K562 (cell line): ENCODE measurements at regions not wholly inside any gene's neighbourhood (a gene's known extent, or its start where the extent isn't known, plus 50 kb on each side); places are given as distances from the start of the nearest gene placed in this dataset.

Experiments used
- C11orf30 ChIP-seq: fragments of 450-650 bp; IDR thresholded peaks from 2 replicates; pipeline ENCODE4 v1.6.1; 2016; ENCODE audit warnings: low read depth, mild to moderate bottlenecking
- FOXP1 ChIP-seq: sonication (generic); formaldehyde crosslinking; IDR thresholded peaks from 2 replicates; pipeline ENCODE4 v1.8.0; 2022; ENCODE audit warnings: mild to moderate bottlenecking, missing genetic modification reagents
- HINFP ChIP-seq: fragments of 450-650 bp; conservative IDR thresholded peaks from 2 replicates; pipeline ENCODE4 v1.6.1; 2016; ENCODE audit warnings: missing genetic modification characterization, low read depth, mild to moderate bottlenecking, control low read depth, missing compliant biosample characterization
- MAFG ChIP-seq: fragments of 450-650 bp; conservative IDR thresholded peaks from 2 replicates; pipeline ENCODE4 v1.6.1; 2016; ENCODE audit warnings: missing genetic modification characterization, missing compliant biosample characterization
- MAFK ChIP-seq: IDR thresholded peaks from 2 replicates; pipeline ENCODE4 v1.6.1; 2011; ENCODE audit warnings: low read length, improper control_type of control experiment
- MCM3 ChIP-seq: fragments of 450-650 bp; IDR thresholded peaks from 2 replicates; pipeline ENCODE4 v1.6.1; 2016
- PHB ChIP-seq: fragments of 250-450 bp; sonication (Bioruptor Pico); IDR thresholded peaks from 2 replicates; pipeline ENCODE4 v1.5.0; 2021
- TEAD1 ChIP-seq, 2 experiments: fragments of 450-650 bp in 1 of 2; sonication (generic) in 1 of 2; formaldehyde crosslinking; IDR thresholded peaks; 2 replicates each; pipeline versions ENCODE4 v1.4.0 to v1.8.0; 2020 to 2022; ENCODE audit warnings: mild to moderate bottlenecking in 2 of 2, missing genetic modification reagents in 1 of 2
- ZNF318 ChIP-seq, 2 experiments: fragments of 450-650 bp; IDR thresholded peaks; 2 replicates each; pipeline ENCODE4 v1.6.1; 2016; ENCODE audit warnings: mild to moderate bottlenecking in 2 of 2, borderline replicate concordance in 1 of 2, low read depth in 1 of 2, moderate library complexity in 1 of 2
- TF ChIP-seq, protein P1 (sequence below): IDR thresholded peaks from 3 replicates; pipeline ENCODE4 v1.6.1; 2011; ENCODE audit warnings: borderline replicate concordance, mild to moderate bottlenecking; ENCODE audit not compliant: insufficient read length, insufficient read depth
- TF ChIP-seq, protein P2 (sequence below): sonication (generic); formaldehyde crosslinking; IDR thresholded peaks from 2 replicates; pipeline ENCODE4 v1.8.1; 2023; ENCODE audit warnings: mild to moderate bottlenecking, missing genetic modification reagents

- TF ChIP-seq ZNF318 (IDR thresholded peaks at IDR 0.05; ENCODE audit: borderline replicate concordance in 1 of 2, low read depth in 1 of 2) (no peak), TEAD1 (CRISPR knock-in tag; IDR thresholded peaks at IDR 0.05) (no peak), PHB (CRISPR knock-in tag) (no peak), MAFK (peak; percentile 71), HINFP (tag) (no peak), MCM3 (no peak), MAFG (tag) (peak; percentile 56), C11orf30 (peak; percentile 38; the same call in 1 of the 2 replicates), FOXP1 (no peak)
- TF ChIP-seq, protein P1, sequence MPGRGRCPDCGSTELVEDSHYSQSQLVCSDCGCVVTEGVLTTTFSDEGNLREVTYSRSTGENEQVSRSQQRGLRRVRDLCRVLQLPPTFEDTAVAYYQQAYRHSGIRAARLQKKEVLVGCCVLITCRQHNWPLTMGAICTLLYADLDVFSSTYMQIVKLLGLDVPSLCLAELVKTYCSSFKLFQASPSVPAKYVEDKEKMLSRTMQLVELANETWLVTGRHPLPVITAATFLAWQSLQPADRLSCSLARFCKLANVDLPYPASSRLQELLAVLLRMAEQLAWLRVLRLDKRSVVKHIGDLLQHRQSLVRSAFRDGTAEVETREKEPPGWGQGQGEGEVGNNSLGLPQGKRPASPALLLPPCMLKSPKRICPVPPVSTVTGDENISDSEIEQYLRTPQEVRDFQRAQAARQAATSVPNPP, result no peak
- TF ChIP-seq, protein P2, sequence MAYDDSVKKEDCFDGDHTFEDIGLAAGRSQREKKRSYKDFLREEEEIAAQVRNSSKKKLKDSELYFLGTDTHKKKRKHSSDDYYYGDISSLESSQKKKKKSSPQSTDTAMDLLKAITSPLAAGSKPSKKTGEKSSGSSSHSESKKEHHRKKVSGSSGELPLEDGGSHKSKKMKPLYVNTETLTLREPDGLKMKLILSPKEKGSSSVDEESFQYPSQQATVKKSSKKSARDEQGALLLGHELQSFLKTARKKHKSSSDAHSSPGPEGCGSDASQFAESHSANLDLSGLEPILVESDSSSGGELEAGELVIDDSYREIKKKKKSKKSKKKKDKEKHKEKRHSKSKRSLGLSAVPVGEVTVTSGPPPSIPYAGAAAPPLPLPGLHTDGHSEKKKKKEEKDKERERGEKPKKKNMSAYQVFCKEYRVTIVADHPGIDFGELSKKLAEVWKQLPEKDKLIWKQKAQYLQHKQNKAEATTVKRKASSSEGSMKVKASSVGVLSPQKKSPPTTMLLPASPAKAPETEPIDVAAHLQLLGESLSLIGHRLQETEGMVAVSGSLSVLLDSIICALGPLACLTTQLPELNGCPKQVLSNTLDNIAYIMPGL (CRISPR knock-in tag), result no peak
- TF ChIP-seq, all 486 proteins: peak for 5
Observed at GRCh38 chr2:116489292-116489691, 1325.2 kb upstream of the DDX18 start (continued).
